ENCODE measurements at regions not wholly inside any gene's neighbourhood (a gene's known extent, or its start where the extent isn't known, plus 50 kb on each side); places are given as distances from the start of the nearest gene placed in this dataset.

GRCh38 chr5:15013654-15014463 is 142.3 kb upstream of the ANKH start:
- no peak for DNase-seq
- intact Hi-C loops (cut with DNase I), result loop anchor here (2.0 to 10.0 kb wide), 2 partner anchors 287 to 329 kb away; no protein-coding TSS in a partner anchor
- Histone ChIP-seq H3K36me3 (no peaks in the 10 kb centered on the region), H3K9ac (ENCODE audit: low read depth in 2 of 2, low read length in 2 of 2) (no peak overlapping the region), H3K9me3 (no peaks in the 10 kb centered on the region), H3K4me1 (peaks cover 3% of the 10 kb centered on the region), H3K27ac (no peak overlapping the region), H3K4me3 (no peak overlapping the region), H3K27me3 (no peaks in the 10 kb centered on the region)
- TF ChIP-seq CTCF (IDR thresholded peaks at IDR 0.05), result peak; percentile 53

GRCh38 chr5:15012061-15012460 is 140.5 kb upstream of the ANKH start:
- intact Hi-C loops (cut with DNase I), result loop anchor here (10.0 kb wide), 1 partner anchor 327 kb away; no protein-coding TSS in a partner anchor
- Histone ChIP-seq H3K27me3 (no peaks in the 10 kb centered on the region), H3K9me3 (no peaks in the 10 kb centered on the region), H3K9ac (ENCODE audit: low read depth in 2 of 2, low read length in 2 of 2) (no peak overlapping the region), H3K27ac (no peak overlapping the region), H3K4me3 (no peak overlapping the region), H3K4me1 (peaks cover 4% of the 10 kb centered on the region), H3K36me3 (no peaks in the 10 kb centered on the region)
- no peak for DNase-seq
- no peak for TF ChIP-seq CTCF (IDR thresholded peaks at IDR 0.05)

GRCh38 chr5:15010936-15011335 is 139.4 kb upstream of the ANKH start:
- no peak overlapping the region for H3K4me3 ChIP-seq
- no peak for TF ChIP-seq CTCF (IDR thresholded peaks at IDR 0.05)
- no peaks in the 10 kb centered on the region for H3K9me3 ChIP-seq
- peaks cover 4% of the 10 kb centered on the region for H3K4me1 ChIP-seq
- no peak overlapping the region for H3K27ac ChIP-seq
- DNase-seq, result no peak
- no peaks in the 10 kb centered on the region for H3K36me3 ChIP-seq
- intact Hi-C loops (cut with DNase I), result loop anchor here (10.0 kb wide), 1 partner anchor 326 kb away; no protein-coding TSS in a partner anchor
- no peak overlapping the region for H3K9ac ChIP-seq (ENCODE audit: low read depth in 2 of 2, low read length in 2 of 2)
- H3K27me3 ChIP-seq, result no peaks in the 10 kb centered on the region

DNA sequence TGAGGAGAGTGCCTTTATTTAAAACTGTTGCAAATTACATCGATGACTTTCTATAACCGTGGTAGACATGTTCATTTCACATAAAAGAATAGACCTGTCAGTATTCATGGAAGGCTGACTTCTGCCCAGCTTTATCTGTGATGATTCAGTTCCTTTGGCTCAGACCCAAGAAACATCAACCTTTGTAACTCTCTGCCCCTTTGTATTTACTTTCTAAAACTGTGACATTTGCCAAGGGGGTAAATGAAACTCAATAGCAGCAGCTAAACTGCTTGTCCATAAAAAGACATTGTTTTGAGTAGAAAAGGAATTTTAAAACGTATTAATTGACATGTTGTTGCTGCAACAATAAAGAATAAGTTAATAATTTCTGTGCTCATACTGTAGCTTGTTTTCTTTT is 137.8 kb upstream of the ANKH start:
- DNase-seq, result peak; percentile 75
- H3K4me1 ChIP-seq, result peaks cover 4% of the 10 kb centered on the region
- no peak overlapping the region for H3K9ac ChIP-seq (ENCODE audit: low read depth in 2 of 2, low read length in 2 of 2)
- no peak overlapping the region for H3K4me3 ChIP-seq
- no peaks in the 10 kb centered on the region for H3K9me3 ChIP-seq
- no peaks in the 10 kb centered on the region for H3K36me3 ChIP-seq
- intact Hi-C loops (cut with DNase I), result no loop called here
- H3K27ac ChIP-seq, result peak overlapping the region; percentile 63
- TF ChIP-seq CTCF (IDR thresholded peaks at IDR 0.05), result no peak
- no peaks in the 10 kb centered on the region for H3K27me3 ChIP-seq

GRCh38 chr5:15008921-15009320 is 137.3 kb upstream of the ANKH start:
- H3K4me3 ChIP-seq, result no peak overlapping the region
- H3K27me3 ChIP-seq, result no peaks in the 10 kb centered on the region
- TF ChIP-seq CTCF (IDR thresholded peaks at IDR 0.05), result no peak
- peak overlapping the region; percentile 63 for H3K27ac ChIP-seq
- no peaks in the 10 kb centered on the region for H3K9me3 ChIP-seq
- H3K36me3 ChIP-seq, result no peaks in the 10 kb centered on the region
- intact Hi-C loops (cut with DNase I), result no loop called here
- peaks cover 4% of the 10 kb centered on the region for H3K4me1 ChIP-seq
- H3K9ac ChIP-seq (ENCODE audit: low read depth in 2 of 2, low read length in 2 of 2), result peak overlapping the region in 1 of 2 donors; percentile 21
- no peak for DNase-seq
